ENCODE measurements at regions not wholly inside any gene's neighbourhood (a gene's known extent, or its start where the extent isn't known, plus 50 kb on each side); places are given as distances from the start of the nearest gene placed in this dataset.

DNA sequence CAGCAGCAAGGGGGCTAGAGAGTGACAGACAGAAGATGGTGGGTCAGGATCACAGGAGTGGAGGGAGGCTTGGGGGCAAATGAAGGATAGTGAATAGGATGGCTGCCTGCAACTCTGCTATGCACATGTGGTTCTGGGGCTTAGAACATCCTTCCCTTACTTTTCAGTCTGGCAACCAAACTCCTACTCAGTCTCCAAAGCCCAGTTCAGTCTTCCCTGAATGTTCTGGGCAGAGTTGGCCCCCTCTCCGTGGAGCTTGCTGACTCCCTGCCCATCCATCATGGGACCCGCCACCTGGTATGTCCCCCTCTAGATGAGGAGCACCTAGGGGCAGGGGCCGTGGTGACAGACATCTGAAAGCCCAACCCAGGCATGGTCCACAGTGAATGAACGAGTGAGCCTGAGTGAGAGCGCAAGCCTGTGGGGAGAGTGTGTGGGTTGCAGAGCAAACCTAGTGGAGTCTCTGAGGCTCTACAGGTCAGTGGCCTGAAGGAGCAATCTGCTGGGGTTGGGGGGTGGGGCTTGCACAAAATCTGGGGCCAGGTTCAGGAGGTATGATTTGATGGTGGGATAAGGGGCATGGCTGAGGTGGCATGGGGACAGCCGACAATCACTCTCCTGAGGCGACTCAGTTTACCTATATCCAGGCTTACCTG is 180.6 kb downstream of the FGF18 start:
- TF ChIP-seq ZNF510 (CRISPR knock-in tag; IDR thresholded peaks at IDR 0.05; ENCODE audit: low read depth) (no peak), RCOR2 (CRISPR knock-in tag; IDR thresholded peaks at IDR 0.05) (no peak), ZNF644 (CRISPR knock-in tag; IDR thresholded peaks at IDR 0.05; ENCODE audit: low read depth) (no peak), FOXM1 (CRISPR knock-in tag; IDR thresholded peaks at IDR 0.05) (no peak), ZNF382 (CRISPR knock-in tag; IDR thresholded peaks at IDR 0.05; ENCODE audit: borderline replicate concordance) (no peak), ZNF83 (CRISPR knock-in tag; IDR thresholded peaks at IDR 0.05; ENCODE audit: borderline replicate concordance) (no peak)
- TF ChIP-seq, protein P1, sequence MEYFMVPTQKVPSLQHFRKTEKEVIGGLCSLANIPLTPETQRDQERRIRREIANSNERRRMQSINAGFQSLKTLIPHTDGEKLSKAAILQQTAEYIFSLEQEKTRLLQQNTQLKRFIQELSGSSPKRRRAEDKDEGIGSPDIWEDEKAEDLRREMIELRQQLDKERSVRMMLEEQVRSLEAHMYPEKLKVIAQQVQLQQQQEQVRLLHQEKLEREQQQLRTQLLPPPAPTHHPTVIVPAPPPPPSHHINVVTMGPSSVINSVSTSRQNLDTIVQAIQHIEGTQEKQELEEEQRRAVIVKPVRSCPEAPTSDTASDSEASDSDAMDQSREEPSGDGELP (IDR thresholded peaks at IDR 0.05; ENCODE audit: borderline replicate concordance, low read depth) = no peak
- TF ChIP-seq, protein P2, sequence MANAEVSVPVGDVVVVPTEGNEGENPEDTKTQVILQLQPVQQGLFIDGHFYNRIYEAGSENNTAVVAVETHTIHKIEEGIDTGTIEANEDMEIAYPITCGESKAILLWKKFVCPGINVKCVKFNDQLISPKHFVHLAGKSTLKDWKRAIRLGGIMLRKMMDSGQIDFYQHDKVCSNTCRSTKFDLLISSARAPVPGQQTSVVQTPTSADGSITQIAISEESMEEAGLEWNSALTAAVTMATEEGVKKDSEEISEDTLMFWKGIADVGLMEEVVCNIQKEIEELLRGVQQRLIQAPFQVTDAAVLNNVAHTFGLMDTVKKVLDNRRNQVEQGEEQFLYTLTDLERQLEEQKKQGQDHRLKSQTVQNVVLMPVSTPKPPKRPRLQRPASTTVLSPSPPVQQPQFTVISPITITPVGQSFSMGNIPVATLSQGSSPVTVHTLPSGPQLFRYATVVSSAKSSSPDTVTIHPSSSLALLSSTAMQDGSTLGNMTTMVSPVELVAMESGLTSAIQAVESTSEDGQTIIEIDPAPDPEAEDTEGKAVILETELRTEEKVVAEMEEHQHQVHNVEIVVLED (CRISPR knock-in tag; IDR thresholded peaks at IDR 0.05; ENCODE audit: borderline replicate concordance) = no peak
- Histone ChIP-seq H3K4me2 (ENCODE audit: low read depth, low read length) (no peak overlapping the region), H3K9me3 (ENCODE audit: low read length) (no peaks in the 10 kb centered on the region), H3K27me3 (ENCODE audit: control insufficient read depth in 1 of 2, insufficient read depth in 2 of 2, low read length in 2 of 2) (no peaks in the 10 kb centered on the region; a peak in 1 of 5 replicates), H3K9ac (ENCODE audit: insufficient read depth, low read depth, low read length) (no peak overlapping the region), H4K20me1 (ENCODE audit: insufficient read depth, low read length) (no peaks in the 10 kb centered on the region), H3K79me2 (ENCODE audit: insufficient read depth, low read length) (no peaks in the 10 kb centered on the region), H3K4me1 (ENCODE audit: insufficient read depth, low read length) (no peaks in the 10 kb centered on the region), H2AFZ (ENCODE audit: low read length) (no peak overlapping the region), H3K4me3 (replicated peaks in 1 of 3; ENCODE audit: insufficient read depth in 1 of 3, low read depth in 2 of 3, low read length in 3 of 3) (no peak overlapping the region), H3K27ac (ENCODE audit: extremely low read length, insufficient read depth, low read length) (no peak overlapping the region), H3K36me3 (replicated peaks in 1 of 2; ENCODE audit: control insufficient read depth in 1 of 2, insufficient read depth in 2 of 2, low read length in 2 of 2) (no peaks in the 10 kb centered on the region)
- intact Hi-C loops (cut with micrococcal nuclease; ENCODE audit: unreplicated experiment) = no loop called here
- FAIRE-seq (no peak), ATAC-seq (no peak; the same call in 1 of the 3 replicates), DNase-seq (ENCODE audit: low spot score) (no peak)
- WGBS (ENCODE audit: low lambda C conversion rate) = 35% methylated on average over 5 of the region's 7 CpGs
- POLR2A ChIA-PET = no interaction called here
- CTCF ChIA-PET (ENCODE audit: low intra/inter-chr PET ratio, low total read pairs) = no interaction called here
- no TSS peak for BruUV-seq (replicated peaks)
- in situ Hi-C loops (cut with HindIII; ENCODE audit: extremely low pct_ligation_motif_present, low pct_unique_long_range_greater_than_20kb) = loop anchor here (10.0 kb wide), 1 partner anchor 175 kb away; no protein-coding TSS in a partner anchor

All from HepG2 (cell line).